ENCODE measurements at regions not wholly inside any gene's neighbourhood (a gene's known extent, or its start where the extent isn't known, plus 50 kb on each side); places are given as distances from the start of the nearest gene placed in this dataset.

- DNase-seq: no peak
Observed at GRCh38 chr1:112231331-112231730, 164.7 kb upstream of the CTTNBP2NL start.

- DNase-seq: no peak
Observed at GRCh38 chr1:112232848-112233247, 163.2 kb upstream of the CTTNBP2NL start.

- DNase-seq: no peak
Observed at GRCh38 chr1:112234710-112235109, 161.3 kb upstream of the CTTNBP2NL start.

- DNase-seq: no peak
Observed at GRCh38 chr1:112237983-112238545, 157.9 kb upstream of the CTTNBP2NL start.

DNA sequence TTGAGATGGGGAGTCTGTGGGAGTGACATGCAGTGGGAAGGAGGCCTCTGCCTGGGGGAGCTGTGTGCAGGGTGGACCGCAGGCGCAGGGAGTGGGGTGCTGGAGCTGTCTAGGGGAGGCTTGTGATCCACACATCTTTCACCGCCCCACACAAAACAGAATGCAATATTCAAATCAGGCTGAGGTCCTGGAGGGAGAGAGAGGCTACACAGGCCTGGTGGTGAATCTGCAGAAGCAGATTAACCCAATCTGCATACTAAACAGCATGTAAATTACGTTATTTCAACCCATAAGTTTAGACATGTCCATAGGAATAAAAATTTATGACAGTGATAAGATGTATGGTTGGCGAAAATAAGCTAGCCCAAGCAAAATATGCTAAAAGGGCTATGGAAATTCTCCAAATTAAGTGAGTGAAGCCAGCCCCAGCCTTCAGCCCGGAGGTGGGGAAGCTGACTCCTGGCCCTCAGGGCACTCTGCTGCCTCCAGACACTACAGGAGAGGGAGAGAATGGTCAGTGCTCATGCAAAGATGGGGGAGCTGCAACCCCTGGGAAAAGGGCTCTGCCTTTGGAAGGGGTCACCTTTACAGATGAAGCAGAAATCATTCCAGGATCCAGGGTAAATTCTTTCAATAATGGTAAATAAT lies 156.2 kb upstream of the CTTNBP2NL start:
- DNase-seq: no peak

DNA sequence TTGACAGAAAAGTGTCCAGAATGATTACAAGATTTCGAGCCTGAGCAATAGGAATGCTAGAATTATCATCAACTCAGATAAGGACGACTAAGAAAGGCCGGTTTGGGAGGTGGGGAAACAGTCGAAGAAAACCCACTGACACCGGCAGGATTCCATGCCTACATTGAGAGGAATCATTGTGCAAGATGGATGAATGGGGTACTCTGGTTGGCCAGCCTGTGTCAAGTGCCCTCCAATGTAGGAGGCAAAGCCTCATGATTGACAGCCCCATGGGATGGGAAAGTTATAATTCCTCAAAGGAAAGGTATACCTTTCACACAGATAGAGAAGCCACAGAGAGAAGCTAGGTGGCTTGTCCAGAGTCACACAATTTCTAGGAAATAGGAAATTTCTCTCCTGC lies 153.5 kb upstream of the CTTNBP2NL start:
- no peak for DNase-seq

DNA sequence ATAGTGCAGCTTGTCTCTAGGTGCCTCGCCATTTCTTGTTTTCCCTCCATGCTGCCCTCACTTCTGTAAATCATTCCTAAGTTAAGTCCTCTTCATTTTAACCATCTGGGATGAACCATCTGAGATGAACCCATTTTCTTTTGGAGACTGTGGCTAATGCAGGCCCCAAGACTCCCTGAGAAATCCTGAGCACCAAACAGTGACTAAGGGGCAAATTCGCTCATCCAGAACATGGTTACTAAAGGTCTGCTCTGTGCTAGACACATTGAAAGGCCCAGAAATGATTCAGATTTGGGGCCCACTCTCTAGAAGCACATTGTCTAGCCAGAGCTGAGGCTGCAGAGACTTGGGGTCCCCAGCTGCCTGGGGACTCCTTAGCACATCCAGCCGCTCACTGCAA lies 151.9 kb upstream of the CTTNBP2NL start:
- no peak for DNase-seq

GRCh38 chr1:112245114-112245513 lies 150.9 kb upstream of the CTTNBP2NL start:
- DNase-seq: no peak

DNA sequence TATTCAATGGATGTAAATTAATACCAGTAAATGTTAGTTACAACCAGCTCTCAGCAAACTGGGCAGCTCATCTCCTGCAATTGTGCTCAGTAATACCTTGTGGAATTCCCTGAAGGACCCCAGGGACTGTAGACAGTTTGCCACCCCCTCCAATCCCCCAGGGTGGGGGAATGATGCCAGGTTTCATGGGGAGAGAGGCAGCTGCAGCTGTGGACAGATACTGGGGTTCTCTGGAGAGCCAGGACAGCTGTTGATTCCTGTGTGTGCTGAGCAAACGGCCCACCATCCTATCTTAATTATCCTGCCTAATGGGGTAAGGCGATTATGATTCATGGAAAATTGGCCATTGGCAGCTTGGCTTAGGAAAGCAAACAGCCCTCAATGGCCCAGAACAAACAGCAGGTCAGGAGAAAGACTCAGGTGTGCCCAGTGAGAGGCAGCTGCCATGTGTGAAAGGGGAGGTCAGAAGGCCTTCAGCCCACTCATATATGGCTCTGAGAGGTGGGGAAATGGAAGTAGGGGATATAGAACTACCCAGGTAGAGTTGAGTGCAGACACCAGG lies 148.9 kb upstream of the CTTNBP2NL start:
- DNase-seq: no peak

DNA sequence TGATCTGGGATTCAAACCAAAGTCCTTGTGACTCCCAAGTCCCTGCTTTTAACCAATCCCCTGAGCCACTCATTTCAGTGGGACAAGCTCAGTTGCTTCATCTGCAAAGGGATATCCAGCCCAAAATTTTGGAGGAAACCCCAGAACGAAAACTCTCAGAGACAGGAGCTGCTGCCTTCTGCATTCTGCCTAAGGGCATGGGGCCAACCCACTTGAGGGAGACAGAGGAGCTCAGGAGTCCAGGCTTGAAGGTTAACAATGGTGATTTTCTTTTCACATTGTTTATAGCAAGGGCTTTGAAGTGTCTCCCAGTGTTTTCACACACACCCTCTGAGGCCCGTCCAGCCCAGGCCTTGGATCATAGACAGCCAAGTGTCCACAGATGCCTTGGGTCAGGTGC lies 148.1 kb upstream of the CTTNBP2NL start:
- no peak for DNase-seq

DNA sequence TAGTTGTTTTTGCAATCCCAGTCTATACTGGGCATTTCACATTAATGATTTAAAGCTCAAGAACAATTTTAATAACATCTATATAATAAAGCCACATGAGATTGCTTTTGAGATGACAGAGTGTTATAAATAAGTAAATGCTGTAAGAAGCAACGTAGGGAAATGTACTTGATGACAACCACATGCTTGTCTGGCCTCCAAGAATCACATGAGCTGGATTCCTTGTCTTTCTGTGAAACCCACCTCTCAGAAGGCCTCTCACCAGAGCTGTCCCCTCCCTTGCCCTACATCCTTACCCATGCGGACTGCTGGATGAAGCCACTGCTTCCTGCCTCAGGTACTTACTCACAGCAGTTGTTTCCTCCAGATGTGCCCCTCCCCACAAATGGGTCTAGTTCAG lies 145.1 kb upstream of the CTTNBP2NL start:
- no peak for DNase-seq

GRCh38 chr1:112251766-112252506 lies 144.1 kb upstream of the CTTNBP2NL start:
- no peak for DNase-seq

GRCh38 chr1:112253366-112253765 lies 142.6 kb upstream of the CTTNBP2NL start:
- no peak for DNase-seq

GRCh38 chr1:112255080-112255479 lies 140.9 kb upstream of the CTTNBP2NL start:
- no peak for DNase-seq

DNA sequence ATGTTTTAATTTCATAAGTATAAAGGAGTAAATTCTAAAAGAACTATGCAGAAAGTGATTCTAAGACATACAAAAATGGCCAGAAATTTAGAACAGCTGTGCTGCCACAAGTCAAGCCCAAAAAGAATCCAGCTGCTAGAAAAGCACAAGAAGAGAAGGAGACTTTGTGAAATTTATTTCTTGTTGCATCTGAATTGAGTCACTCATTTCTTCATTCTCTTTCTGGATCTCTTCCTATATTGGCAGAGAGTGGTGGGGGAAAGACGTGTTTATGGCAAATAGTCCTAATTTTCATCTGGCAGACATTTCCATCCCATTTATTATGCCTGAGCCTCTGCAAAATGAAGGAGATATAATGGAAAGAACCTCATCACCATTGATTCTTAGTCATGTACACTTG lies 139.6 kb upstream of the CTTNBP2NL start:
- DNase-seq: no peak

DNA sequence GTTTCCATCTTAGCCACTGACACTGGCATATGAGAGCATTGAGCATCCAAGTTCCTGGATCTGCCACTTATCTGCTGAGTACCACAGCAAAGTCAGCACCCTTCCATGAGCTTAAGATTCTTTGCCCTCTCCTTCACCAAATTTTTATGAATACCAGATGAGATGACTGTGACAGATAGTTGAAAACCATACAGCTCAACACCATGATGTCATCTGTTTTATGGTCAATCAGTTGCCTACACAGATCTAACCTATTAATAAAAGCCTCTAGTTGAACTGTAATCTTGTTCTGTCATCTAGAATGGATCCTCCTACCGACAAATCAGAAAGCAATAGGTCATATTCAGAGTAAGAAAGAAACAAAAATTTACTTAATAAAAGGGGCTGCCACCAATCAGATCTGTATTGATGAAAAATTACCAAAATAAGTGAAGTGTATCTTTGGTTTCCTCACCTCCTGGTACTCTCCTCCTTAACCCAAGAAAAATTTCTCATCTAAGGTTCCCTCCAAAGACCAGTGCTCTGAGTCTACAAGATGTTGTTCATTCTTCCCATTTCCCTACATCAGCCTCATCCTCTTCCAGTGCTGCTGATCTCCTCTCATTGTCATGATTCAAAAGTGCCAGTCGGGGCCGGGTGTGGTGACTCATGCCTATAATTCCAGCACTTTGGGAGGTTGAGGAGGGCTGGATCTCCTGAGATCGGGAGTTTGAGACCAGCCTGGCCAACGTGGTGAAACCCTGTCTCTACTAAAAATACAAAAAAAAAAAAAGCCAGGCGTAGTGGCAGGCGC lies 138.8 kb upstream of the CTTNBP2NL start:
- DNase-seq: no peak

- no peak for DNase-seq
Observed at GRCh38 chr1:112260699-112261098, 135.3 kb upstream of the CTTNBP2NL start.

GRCh38 chr1:112262316-112262715 lies 133.7 kb upstream of the CTTNBP2NL start:
- DNase-seq: no peak

DNA sequence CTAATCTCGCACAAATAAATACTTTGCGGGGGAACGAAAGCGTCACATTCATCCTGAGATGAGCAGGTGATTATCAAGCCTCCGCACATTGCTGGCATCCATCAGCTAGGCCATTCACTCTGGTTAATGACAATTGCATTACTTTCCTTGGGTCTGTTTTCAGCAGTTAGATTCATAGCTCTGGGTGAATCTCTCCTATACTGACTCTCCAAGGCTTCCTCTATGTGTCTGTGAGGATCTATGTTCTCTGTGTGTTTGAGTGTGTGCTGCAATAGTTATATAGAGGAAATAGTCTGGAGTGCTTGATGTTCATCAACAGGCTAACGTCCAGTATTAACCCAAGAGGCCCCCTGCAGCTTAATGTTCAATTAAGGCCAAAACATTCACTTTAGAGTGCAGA lies 133.0 kb upstream of the CTTNBP2NL start:
- DNase-seq: no peak

GRCh38 chr1:112263453-112263852 lies 132.6 kb upstream of the CTTNBP2NL start:
- no peak for DNase-seq

- DNase-seq: no peak
Observed at GRCh38 chr1:112264010-112264409, 132.0 kb upstream of the CTTNBP2NL start.

DNA sequence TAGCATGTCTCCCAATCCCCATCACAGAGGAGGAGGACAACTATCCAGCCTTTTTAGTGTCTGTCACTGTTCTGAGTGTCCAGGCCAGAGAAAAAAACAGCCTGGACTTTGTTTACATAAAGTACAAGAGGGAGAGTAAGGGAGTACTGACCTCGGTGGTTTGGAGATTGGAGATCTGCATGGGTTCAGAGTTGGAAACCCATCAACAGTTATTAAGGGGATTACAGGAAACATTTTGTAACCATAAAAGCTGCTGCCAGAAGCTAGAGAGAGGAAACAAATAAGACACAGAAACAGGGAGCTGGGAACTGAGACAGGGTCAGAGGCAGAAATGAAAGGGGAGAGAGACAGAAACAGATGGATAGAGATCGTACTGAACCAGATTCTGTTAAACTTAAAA lies 131.5 kb upstream of the CTTNBP2NL start:
- DNase-seq: no peak

DNA sequence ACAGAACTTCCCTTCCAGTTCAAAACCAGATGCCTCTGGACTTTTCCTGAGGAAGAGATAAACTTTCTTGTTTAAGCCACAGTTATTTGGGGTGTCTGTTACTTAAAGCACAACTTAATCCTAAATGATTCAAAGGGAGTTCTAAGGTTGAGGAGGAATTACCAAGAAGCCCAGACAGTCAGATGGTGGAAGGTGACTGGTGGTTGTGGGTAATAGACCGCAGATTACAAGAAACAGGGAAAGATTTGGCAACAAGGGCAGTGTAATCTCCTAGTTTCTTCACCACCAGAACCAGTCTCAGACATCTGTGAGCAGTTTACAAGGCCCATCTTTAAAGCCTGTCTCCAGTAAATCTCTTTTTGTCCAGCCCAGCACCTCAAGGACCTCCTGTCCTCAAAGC lies 130.1 kb upstream of the CTTNBP2NL start:
- DNase-seq: no peak

Data from CD4-positive, alpha-beta T cell treated with Interleukin-17A for 1 hour (primary cell).